IPS-20b (cell line): ENCODE measurements at regions not wholly inside any gene's neighbourhood (a gene's known extent, or its start where the extent isn't known, plus 50 kb on each side); places are given as distances from the start of the nearest gene placed in this dataset.
"Not testable (repeated sequence)": the region's sequence is repeated elsewhere in the genome, so short reads cannot be mapped to it uniquely, and the experiment has no call there.

ENCODE experiments used
- H3K27ac ChIP-seq: one replicate; pipeline ENCODE4 v1.5.1; 2013; ENCODE audit warnings: low read length
- H3K27me3 ChIP-seq: 2 replicates; pipeline ENCODE4 v1.6.1; 2013; ENCODE audit warnings: mild to moderate bottlenecking, low read length, inconsistent platforms; ENCODE audit not compliant: insufficient read depth
- H3K36me3 ChIP-seq: 2 replicates; pipeline ENCODE4 v1.6.1; 2013; ENCODE audit warnings: low read depth, mild to moderate bottlenecking, inconsistent platforms, low read length, moderate library complexity; ENCODE audit not compliant: insufficient read depth
- H3K4me1 ChIP-seq: 2 replicates; pipeline ENCODE4 v1.6.1; 2013; ENCODE audit warnings: mild to moderate bottlenecking, control low read depth, inconsistent platforms, low read length, moderate library complexity; ENCODE audit not compliant: insufficient read depth
- H3K4me3 ChIP-seq: 2 replicates; pipeline ENCODE4 v1.5.1; 2013; ENCODE audit warnings: mild to moderate bottlenecking, low read length, inconsistent platforms
- H3K9ac ChIP-seq: 2 replicates; pipeline ENCODE4 v1.6.1; 2013; ENCODE audit warnings: low read depth, mild to moderate bottlenecking, inconsistent platforms, low read length, moderate library complexity
- H3K9me3 ChIP-seq: 2 replicates; pipeline ENCODE4 v1.6.1; 2013; ENCODE audit warnings: mild to moderate bottlenecking, low read depth, low read length, inconsistent platforms; ENCODE audit not compliant: insufficient read depth

DNA sequence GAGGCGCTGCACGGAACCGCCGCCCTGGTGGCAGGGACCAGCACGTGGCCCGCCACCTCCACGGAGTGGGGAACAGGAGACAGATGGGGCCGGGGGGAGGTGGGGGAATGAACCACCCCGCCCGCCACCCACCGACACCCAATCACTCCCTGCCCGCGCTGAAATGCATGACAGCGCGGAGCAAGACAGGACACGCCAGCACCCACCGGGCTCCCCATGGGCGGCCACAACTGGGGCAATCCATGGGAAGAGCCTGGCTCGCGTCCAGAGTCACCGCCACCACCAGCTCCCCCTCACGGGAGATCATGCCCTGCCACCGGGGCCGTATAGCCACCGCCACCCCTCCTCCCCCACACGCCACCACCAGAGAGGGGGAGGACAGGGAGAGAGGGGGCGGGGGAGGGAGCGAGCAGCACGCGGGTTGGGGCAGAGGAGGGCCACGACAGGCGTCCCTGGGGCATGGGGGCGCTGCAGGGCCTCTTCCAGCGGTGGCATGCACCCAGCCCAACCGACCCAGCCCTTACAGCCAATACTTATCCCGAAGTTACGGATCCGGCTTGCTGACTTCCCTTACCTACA lies 744.3 kb upstream of the DEFB115 start:
- H3K36me3 ChIP-seq = no peaks in the 10 kb centered on the region
- no peak overlapping the region for H3K27ac ChIP-seq
- H3K9ac ChIP-seq = no peak overlapping the region
- H3K4me1 ChIP-seq = no peaks in the 10 kb centered on the region
- no peaks in the 10 kb centered on the region; the same call in 1 of the 2 replicates for H3K9me3 ChIP-seq
- H3K4me3 ChIP-seq = no peak overlapping the region
- no peaks in the 10 kb centered on the region for H3K27me3 ChIP-seq

DNA sequence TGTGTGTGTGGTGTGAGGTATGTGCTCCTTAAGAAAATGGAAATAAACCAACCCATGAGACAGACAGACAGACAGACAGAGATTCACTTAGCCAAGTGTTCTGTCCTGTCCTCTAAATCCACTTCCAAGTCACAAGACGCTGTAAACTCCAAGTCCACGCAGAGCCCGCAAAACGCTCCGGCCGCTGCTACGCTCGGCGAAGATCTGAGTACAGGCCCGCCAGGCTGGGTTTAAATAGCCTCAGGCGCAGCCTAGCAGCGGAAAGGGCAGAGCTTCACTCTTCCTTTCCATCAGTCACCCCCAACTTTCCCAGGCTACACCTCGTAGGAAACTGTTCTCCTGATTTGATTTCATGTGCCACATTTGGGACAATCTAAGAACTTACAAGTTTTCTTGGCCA lies 741.5 kb upstream of the DEFB115 start:
- not testable (repeated sequence) for H3K4me3 ChIP-seq, H3K9ac ChIP-seq, H3K36me3 ChIP-seq, H3K9me3 ChIP-seq, H3K27me3 ChIP-seq, H3K4me1 ChIP-seq, H3K27ac ChIP-seq

DNA sequence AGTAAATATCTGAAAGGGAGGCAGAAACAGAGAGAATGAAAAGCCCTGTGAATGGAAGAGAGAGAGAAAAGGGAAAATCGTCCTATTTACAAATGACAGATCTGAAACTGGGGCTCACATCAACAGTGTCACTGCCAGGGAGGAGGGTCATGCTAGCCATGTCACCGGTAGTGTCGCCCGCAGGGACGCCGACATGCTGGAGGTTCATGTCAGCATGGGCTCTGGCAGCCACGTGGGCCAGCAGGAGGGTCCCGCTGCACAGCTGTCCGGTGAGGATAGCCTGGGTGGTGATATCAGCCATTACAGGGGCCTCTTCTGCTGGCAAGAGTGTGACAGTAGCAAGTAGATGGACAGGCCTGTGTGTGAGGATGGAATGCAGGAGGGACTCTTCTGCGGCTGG lies 738.6 kb upstream of the DEFB115 start:
- not testable (repeated sequence) for H3K9ac ChIP-seq, H3K27me3 ChIP-seq, H3K27ac ChIP-seq, H3K4me3 ChIP-seq, H3K36me3 ChIP-seq, H3K4me1 ChIP-seq, H3K9me3 ChIP-seq

DNA sequence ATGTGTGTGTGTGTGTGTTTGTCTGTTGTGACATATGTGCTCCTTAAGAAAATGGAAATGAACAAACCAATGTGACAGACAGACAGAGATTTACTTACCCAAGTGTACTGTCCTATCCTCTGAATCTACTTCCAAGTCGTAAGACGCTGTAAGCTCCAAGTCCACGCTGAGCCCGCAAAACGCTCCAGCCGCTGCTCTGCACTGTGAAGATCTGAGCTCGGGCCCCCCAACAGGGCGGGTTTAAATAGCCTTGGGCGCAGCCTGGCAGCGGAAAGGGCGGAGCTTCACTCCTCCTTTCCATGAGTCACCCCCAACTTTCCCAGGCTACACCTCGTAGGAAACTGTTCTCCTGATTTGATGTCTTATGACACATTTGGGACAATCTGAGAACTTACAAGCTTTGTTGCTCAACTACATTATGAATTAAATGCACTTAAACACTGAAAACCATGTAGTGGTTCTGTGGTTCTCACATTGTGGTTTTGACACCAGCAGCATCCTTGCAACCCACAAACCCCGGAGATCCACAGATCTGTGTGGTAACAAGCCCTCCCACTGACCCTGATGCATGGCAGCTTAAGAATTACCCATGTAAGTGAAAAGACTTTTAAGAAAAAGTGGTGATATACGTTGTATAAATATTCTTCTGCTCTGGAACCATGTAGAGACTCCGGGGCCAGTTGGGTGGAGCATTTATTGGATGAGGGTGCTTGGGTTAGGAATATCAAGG lies 735.6 kb upstream of the DEFB115 start:
- H3K4me3 ChIP-seq, H3K9me3 ChIP-seq, H3K9ac ChIP-seq, H3K27ac ChIP-seq, H3K36me3 ChIP-seq, H3K4me1 ChIP-seq, H3K27me3 ChIP-seq: not testable (repeated sequence)

DNA sequence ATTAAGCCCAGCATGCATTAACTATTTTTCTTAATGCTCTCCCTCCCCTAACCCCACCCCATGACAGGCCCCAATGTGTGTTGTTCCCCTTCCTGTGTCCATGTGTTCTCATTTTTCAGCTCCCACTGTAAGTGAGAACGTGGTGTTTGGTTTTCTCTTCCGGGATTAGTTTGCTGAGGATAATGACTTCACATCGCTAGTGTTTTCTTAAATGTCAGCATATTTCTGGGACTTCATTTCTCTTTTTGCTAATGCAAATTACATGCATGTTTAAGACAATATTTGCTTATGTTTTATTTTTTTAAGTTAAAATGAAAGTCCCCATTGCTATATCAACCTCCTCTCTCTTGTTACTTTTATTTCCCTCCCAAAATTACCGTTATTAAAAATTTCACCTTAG lies 733.3 kb upstream of the DEFB115 start:
- H3K4me3 ChIP-seq, H3K9me3 ChIP-seq, H3K36me3 ChIP-seq, H3K9ac ChIP-seq, H3K27ac ChIP-seq, H3K27me3 ChIP-seq, H3K4me1 ChIP-seq: not testable (repeated sequence)

DNA sequence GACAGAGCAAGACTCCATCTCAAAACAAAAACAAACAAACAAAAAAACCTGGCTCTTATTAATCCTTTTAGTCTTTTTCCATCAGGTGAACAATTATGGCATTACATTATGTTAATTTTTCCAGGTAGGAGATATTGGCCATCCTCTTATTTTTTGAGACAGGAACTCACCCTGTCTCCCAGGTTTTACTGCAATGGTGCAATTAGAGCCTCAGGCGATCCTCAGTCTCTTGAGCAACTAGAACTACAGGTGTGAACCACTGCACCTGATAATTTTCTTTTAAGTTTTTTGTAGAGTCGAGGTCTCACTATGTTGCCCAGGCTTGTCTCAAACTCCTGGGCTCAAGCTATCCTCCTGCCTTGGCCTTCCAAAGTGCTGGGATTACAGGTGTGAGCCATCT lies 732.7 kb upstream of the DEFB115 start:
- H3K27ac ChIP-seq, H3K36me3 ChIP-seq, H3K9ac ChIP-seq, H3K27me3 ChIP-seq, H3K4me1 ChIP-seq, H3K9me3 ChIP-seq, H3K4me3 ChIP-seq: not testable (repeated sequence)

DNA sequence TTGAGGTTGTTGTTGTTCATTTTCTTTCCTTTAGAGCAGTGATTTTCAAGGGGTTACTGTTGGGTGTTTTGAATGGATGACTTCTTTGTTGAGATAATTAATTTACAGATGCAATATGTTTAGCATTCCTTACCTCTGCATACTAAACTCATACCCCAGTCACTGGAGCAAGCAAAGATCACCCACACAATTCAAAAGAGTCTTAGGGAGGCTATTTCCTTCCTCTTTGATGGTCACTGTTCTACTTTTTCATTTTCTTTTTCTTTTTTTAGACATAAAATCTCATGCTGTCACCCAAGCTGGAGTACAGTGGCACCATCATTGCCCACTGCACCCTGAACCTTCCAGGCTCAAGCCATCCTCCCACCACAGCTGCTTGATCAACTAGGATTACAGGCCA lies 723.8 kb upstream of the DEFB115 start:
- H3K9me3 ChIP-seq, H3K9ac ChIP-seq, H3K27me3 ChIP-seq, H3K4me3 ChIP-seq, H3K4me1 ChIP-seq, H3K27ac ChIP-seq, H3K36me3 ChIP-seq: not testable (repeated sequence)

DNA sequence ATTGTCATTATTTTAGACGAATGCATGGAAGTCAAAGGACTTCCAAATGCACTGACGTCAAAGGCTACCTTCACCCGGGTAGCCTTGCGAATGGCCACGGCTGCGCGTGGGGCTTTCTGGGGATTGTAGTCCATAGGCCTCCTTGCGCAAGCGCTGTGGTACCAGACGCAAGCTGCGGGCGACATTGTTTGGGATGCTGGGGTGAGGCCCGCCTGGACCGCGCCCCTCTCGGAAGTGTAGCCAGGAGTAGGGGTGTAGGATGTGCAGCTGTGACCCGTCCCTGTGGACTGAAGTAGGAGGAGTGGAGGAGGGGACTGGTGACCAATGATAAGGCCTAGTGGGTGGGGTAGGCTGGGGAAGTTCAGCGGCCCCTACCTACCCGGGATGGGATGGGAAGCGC lies 720.0 kb upstream of the DEFB115 start:
- not testable (repeated sequence) for H3K27ac ChIP-seq, H3K9ac ChIP-seq, H3K9me3 ChIP-seq, H3K4me1 ChIP-seq, H3K27me3 ChIP-seq, H3K36me3 ChIP-seq
- peak overlapping the region; percentile 22; the same call in 1 of the 2 replicates for H3K4me3 ChIP-seq

DNA sequence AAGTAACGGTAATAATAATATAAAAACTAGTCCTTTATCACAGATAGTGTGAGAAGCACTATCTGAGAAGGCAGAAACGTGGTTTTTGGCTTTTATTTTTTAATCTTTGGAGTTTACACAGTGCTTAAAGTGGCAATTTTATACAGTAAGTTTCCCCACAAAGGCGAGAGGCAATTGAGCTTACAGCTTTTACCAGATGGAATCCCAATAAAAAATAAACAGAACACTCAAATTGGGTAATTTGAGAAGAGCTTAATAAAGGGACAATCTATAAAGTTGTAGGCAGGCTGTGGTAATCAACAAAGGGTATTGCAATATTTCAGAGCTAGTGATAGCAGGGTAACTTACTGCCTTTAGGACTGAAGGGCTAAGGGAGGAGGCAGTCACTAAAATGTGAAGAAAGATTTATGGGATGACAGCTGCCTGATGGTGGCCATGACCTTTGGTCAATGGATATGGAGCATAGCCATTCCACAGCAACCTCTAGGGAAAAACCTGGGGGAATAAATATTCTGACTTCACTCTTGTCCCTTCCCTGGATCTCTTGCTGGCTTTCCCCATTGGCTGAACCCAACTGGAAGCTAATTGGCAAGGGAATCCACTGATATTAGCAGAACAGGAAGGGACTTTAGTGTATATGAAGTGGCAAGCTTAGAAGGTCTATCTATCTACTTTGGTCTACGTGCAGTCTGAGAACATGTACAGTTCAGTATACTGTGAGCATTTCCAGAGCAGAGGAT lies 717.0 kb upstream of the DEFB115 start:
- not testable (repeated sequence) for H3K27me3 ChIP-seq, H3K4me1 ChIP-seq

DNA sequence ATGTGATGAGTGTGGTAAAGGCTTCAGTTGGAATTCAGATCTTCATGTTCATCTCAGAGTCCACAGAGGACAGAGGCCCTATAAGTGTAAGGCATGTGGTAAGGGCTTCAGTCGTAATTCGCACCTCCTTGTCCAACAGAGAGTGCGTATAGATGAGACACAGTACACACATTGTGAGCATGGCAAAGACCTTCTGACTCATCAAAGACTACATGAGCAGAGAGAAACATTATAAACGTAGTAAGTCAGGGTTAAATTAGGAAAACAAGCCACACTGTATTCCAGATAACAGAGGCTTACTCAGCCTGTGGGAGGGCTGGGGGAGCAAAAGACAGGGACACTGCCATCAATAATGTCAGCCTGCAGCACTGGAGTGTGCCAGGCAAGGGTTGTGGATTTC lies 706.2 kb upstream of the DEFB115 start:
- H3K36me3 ChIP-seq, H3K27me3 ChIP-seq, H3K27ac ChIP-seq, H3K4me1 ChIP-seq, H3K9me3 ChIP-seq, H3K9ac ChIP-seq, H3K4me3 ChIP-seq: not testable (repeated sequence)

More for the DNA sequence above, 717.0 kb upstream of the DEFB115 start:
- not testable (repeated sequence) for H3K27ac ChIP-seq, H3K36me3 ChIP-seq, H3K9ac ChIP-seq, H3K9me3 ChIP-seq, H3K4me3 ChIP-seq

DNA sequence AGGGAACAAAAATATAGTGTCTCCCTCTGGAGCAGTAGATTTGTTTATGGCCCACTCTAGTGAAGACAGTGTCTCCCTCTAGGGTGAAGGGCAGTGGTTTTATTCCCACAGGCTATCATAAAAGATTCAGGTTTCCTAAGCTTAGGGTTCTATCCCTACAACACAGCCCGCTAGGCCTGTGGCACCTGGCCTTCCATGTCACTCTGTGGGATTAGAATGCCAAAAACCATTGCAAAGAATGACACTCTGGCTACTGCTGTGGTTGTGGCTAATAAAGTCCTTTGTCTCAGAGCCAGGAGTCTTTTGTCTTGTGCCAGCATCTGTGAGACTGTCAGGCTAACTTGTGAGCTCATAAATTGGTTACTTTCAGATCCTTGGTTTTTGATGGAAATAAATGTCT lies 700.7 kb upstream of the DEFB115 start:
- not testable (repeated sequence) for H3K36me3 ChIP-seq, H3K9me3 ChIP-seq, H3K4me1 ChIP-seq, H3K27me3 ChIP-seq, H3K27ac ChIP-seq, H3K9ac ChIP-seq, H3K4me3 ChIP-seq

DNA sequence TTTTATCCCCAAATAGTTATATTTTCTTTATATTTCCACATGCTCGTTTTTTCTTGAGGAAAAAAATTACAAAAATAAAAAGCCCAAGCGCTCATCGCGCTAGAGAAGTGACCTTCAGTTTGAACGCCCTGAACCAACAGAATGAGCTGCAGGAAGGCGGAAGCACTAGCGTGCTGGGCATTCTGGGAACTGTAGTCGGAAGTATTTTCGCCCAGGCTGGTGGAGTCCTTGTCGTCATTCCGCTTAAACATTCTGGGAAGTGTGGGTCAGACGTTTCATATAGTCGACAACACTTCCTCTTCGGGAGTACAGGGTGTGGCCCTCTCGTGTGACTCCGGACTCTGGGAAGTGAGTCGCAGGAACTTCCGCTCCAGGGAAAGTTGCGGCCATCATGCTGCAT lies 692.4 kb upstream of the DEFB115 start:
- not testable (repeated sequence) for H3K9me3 ChIP-seq, H3K4me3 ChIP-seq, H3K27ac ChIP-seq, H3K36me3 ChIP-seq, H3K4me1 ChIP-seq, H3K9ac ChIP-seq, H3K27me3 ChIP-seq
